ENCODE measurements at regions not wholly inside any gene's neighbourhood (a gene's known extent, or its start where the extent isn't known, plus 50 kb on each side); places are given as distances from the start of the nearest gene placed in this dataset.

DNA sequence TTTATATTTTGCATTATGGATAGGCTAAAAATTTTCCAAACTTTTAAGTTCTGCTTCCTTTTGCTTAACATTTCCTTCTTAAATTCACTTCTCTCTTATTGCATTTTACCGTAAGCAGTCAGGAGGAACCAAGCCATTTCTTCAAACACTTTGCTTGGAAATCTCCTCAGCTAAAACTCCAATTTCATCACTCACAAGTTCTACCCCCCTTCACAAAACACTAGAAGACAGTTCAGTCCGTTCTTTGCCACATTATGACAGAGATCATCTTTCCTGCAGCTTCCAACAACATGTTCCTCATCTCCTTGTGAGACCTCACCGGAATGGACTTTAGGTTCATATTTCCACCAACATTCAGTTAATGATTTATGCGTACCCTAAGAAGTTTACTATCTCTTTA, 79.2 kb upstream of the LY86 start:
- no peak for DNase-seq
- Mint-ChIP-seq H3K9me3 (peaks cover 37% of the 10 kb centered on the region), H3K4me3 (no peak overlapping the region), H3K27me3 (ENCODE audit: insufficient read depth) (no peaks in the 10 kb centered on the region; the same call in 1 of the 2 replicates), H3K4me1 (ENCODE audit: low read depth) (no peaks in the 10 kb centered on the region), H3K27ac (no peak overlapping the region), H3K36me3 (ENCODE audit: low read depth) (no peaks in the 10 kb centered on the region)
- TF ChIP-seq, protein P1, sequence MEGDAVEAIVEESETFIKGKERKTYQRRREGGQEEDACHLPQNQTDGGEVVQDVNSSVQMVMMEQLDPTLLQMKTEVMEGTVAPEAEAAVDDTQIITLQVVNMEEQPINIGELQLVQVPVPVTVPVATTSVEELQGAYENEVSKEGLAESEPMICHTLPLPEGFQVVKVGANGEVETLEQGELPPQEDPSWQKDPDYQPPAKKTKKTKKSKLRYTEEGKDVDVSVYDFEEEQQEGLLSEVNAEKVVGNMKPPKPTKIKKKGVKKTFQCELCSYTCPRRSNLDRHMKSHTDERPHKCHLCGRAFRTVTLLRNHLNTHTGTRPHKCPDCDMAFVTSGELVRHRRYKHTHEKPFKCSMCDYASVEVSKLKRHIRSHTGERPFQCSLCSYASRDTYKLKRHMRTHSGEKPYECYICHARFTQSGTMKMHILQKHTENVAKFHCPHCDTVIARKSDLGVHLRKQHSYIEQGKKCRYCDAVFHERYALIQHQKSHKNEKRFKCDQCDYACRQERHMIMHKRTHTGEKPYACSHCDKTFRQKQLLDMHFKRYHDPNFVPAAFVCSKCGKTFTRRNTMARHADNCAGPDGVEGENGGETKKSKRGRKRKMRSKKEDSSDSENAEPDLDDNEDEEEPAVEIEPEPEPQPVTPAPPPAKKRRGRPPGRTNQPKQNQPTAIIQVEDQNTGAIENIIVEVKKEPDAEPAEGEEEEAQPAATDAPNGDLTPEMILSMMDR (IDR thresholded peaks at IDR 0.05), result no peak

GRCh38 chr6:6512711-6513110, 75.8 kb upstream of the LY86 start:
- Mint-ChIP-seq H3K9me3 (peaks cover 54% of the 10 kb centered on the region), H3K36me3 (ENCODE audit: low read depth) (0 out of 2 replicates have a peak, but pooled peaks cover 4% of the 10 kb centered on the region), H3K27me3 (ENCODE audit: insufficient read depth) (no peaks in the 10 kb centered on the region), H3K4me3 (no peak overlapping the region), H3K27ac (no peak overlapping the region), H3K4me1 (ENCODE audit: low read depth) (no peaks in the 10 kb centered on the region)
- TF ChIP-seq, protein P1 (IDR thresholded peaks at IDR 0.05), result no peak
- no peak for DNase-seq

- TF ChIP-seq, protein P1 (IDR thresholded peaks at IDR 0.05), result no peak
- Mint-ChIP-seq H3K9me3 (peaks cover 61% of the 10 kb centered on the region), H3K4me1 (ENCODE audit: low read depth) (no peaks in the 10 kb centered on the region), H3K27ac (no peak overlapping the region), H3K4me3 (no peak overlapping the region), H3K36me3 (ENCODE audit: low read depth) (peaks cover 9% of the 10 kb centered on the region), H3K27me3 (ENCODE audit: insufficient read depth) (no peaks in the 10 kb centered on the region)
- no peak for DNase-seq
Measured at GRCh38 chr6:6515691-6516607, 72.6 kb upstream of the LY86 start.

GRCh38 chr6:6516666-6517458, 71.7 kb upstream of the LY86 start:
- no peak overlapping the region for H3K27ac Mint-ChIP-seq
- H3K4me1 Mint-ChIP-seq (ENCODE audit: low read depth), result no peaks in the 10 kb centered on the region
- H3K36me3 Mint-ChIP-seq (ENCODE audit: low read depth), result peaks cover 9% of the 10 kb centered on the region
- peaks cover 65% of the 10 kb centered on the region for H3K9me3 Mint-ChIP-seq
- no peak overlapping the region for H3K4me3 Mint-ChIP-seq
- TF ChIP-seq, protein P1 (IDR thresholded peaks at IDR 0.05), result no peak
- no peak for DNase-seq
- H3K27me3 Mint-ChIP-seq (ENCODE audit: insufficient read depth), result no peaks in the 10 kb centered on the region

DNA sequence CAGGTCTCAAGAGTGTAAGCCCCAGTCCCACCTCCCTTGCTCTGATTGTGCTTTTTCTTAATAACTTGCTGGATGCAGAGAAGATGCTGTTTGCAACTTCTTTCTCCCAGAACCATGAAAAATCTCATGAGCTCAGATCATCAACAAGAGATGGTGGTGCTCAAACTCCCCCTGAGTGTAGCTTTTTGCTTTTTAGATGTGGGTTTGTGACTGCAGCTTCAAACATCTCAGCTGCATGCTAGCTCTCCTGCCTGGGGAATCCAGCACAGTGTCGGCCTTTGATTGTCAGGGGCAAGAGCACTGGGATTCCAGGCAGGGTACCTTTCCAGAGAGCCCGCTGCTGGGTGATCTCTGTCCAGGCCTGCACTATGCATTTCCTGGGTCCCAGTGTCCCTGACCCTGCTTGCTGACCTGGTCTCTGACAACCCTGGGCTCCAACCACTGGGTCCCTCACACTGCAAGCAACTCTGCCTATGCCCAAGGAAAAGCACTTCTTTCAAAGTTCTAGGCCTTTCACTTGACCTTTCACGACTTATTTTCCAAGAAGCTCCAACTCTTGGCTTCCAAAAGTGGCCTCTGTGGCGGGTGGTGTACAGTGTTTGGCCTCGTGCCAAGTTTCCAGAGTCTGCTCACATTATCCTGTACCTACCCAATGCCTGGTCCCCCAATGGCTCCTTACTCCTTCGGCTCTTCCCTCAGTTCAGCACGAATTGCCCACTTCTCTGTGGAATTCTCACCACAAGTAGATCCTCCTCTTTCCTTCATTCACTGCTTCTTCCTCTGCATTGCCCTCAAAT, 69.7 kb upstream of the LY86 start:
- peaks cover 77% of the 10 kb centered on the region for H3K9me3 Mint-ChIP-seq

More for the DNA sequence above, 69.7 kb upstream of the LY86 start:
- no peak for DNase-seq
- Mint-ChIP-seq H3K27ac (no peak overlapping the region), H3K36me3 (ENCODE audit: low read depth) (peaks cover 15% of the 10 kb centered on the region), H3K27me3 (ENCODE audit: insufficient read depth) (no peaks in the 10 kb centered on the region), H3K4me3 (no peak overlapping the region), H3K4me1 (ENCODE audit: low read depth) (no peaks in the 10 kb centered on the region)
- TF ChIP-seq, protein P1 (IDR thresholded peaks at IDR 0.05), result no peak

Data from HFFc6 (cell line).